ENCODE measurements at regions not wholly inside any gene's neighbourhood (a gene's known extent, or its start where the extent isn't known, plus 50 kb on each side); places are given as distances from the start of the nearest gene placed in this dataset.

DNA sequence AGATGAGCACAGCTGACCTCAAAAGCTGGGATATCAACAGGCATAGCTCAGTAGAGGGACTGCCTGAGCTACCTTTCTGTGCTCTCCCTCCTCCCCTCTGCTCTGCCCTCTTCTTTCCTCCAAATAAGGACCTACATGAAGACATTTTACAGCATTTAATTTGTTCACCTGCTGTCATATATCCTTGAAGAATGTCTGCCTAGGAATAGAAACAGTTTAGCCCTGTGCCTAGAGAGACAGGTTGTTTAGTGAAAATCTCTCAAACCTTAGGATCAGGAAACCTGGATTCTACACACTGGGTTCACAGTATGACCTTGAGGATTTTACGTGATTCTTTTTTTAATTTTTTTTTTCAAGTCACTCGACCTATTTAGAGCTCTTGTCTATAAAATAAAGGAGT lies 213.0 kb upstream of the SETBP1 start:
- ATAC-seq = no peak

DNA sequence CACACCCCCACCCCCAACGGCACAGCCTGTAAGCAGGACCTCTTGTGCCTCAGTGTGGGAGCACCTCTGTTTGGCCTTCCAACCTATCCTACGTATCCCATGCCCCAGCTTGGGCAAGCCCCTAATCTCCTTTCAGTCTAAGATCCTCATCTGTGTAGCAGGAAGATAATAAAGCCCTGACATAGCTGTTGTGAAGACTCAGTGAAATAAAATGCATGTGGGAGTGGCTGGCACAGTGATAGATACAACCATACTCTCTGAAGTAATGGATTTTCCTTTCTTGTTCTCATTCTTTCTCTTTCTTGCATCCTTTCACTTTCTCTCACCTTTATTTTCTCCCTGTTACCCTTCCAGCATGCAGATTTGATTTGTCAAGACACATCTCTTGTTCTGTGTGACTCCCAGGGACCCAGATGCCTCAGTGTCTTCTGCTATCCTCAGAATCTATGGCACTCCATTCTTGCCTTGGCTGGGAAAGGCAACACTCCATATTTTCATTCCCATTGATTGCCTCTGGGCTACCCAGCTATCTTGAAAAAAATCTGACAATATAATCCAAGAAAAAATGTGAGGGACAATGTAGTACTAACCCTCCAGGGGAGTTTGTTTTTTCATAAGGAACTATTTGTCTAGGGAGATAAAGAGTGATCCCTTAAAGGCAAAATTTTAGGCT lies 207.2 kb upstream of the SETBP1 start:
- no peak for DNase-seq (ENCODE audit: low spot score)
- ATAC-seq = no peak

More for the DNA sequence above, 213.0 kb upstream of the SETBP1 start:
- no peak for DNase-seq (ENCODE audit: low spot score)

DNA sequence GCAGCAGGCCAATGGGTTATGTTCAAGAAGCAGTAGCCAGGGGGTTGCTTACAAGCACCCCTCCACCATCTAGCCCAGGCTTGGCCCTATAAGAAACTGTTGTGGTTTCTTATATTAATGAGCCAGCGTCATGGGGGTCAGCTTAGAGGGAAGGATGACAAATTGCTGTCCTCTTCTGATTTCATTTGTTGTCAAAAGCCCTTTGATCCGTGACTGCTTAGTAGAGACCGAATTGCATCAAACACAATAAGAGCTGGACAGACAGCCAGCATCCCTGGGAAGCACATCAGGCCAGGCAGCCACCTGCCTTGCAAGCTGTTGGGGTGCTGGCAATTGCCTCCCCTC lies 206.6 kb upstream of the SETBP1 start:
- DNase-seq (ENCODE audit: low spot score) = no peak
- no peak for ATAC-seq

DNA sequence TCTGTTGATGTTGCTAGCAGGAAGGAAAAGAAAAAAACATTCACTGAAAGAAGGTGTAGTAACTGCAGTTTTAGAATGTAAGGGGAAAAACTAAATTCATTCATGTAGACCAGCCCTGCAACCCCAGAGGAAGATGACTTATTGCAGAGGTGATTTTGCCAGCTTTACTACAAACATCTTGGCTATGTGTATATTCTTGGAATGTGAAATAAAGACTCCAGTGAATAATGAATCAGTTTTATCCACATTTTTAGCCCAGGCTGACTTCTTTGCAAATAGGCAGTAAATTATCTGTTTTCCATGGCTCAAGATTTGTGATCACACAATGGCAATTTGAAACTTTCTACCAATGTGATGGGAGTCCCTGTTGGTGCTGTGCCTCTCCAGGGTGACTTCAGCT lies 206.1 kb upstream of the SETBP1 start:
- DNase-seq (ENCODE audit: low spot score) = no peak
- ATAC-seq = no peak

DNA sequence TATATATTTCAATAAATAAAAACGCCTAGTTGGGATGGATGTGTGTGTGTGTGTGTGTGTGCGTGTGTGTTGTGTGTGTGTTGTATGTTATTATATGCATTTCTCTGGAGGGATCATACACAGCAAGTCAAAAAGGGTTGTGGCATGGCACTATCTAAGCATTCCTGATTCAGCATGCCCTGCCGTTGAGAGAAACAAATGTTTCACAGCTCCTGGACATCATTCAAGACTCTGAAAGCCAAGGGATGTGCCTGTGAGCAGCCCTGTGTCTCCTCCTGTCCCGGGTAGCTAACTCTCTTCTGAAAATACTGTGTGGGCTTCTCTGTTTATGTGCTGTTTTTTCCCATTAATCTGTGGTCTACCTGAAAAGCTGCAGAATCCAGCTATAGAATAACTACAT lies 197.9 kb upstream of the SETBP1 start:
- no peak for ATAC-seq

DNA sequence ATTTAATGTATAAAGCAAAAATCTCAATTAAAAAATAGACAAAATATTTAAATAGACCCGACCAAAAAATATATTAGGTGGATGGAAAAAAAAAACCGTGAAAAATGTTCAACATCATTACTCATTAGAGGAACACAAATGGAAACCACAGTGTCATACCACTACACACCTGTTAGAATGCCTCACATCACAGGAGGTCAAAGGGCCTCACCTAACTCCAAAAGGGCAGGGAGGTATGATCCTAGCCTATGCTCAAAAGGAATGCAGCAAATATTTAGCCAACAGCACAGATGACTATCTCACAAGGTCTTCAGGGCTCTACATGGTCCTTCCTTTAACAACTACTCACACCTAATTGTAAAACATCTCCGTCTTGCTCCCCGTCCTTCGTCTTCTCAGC lies 185.5 kb upstream of the SETBP1 start:
- ATAC-seq = no peak
- DNase-seq (ENCODE audit: low spot score) = no peak

More for the DNA sequence above, 197.9 kb upstream of the SETBP1 start:
- no peak for DNase-seq (ENCODE audit: low spot score)

DNA sequence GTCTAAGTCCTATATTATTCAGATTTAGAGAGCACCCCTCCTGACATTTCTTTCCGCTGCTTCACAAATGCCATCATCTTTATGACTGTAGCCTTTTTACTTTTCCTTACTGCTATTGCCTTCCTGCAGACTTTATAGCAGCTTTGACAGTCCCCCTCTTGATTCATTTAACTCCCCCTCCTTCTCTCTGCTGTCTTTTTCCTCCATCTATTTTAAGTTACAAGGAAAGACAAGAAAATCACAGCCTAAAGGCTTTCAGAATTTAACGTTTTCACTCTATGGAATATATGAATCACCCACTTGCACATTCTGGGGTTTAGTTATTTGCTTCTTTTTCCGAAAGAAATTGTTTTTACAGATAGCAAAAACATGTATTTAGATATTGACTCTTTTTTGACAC lies 183.4 kb upstream of the SETBP1 start:
- no peak for DNase-seq (ENCODE audit: low spot score)
- ATAC-seq = no peak

DNA sequence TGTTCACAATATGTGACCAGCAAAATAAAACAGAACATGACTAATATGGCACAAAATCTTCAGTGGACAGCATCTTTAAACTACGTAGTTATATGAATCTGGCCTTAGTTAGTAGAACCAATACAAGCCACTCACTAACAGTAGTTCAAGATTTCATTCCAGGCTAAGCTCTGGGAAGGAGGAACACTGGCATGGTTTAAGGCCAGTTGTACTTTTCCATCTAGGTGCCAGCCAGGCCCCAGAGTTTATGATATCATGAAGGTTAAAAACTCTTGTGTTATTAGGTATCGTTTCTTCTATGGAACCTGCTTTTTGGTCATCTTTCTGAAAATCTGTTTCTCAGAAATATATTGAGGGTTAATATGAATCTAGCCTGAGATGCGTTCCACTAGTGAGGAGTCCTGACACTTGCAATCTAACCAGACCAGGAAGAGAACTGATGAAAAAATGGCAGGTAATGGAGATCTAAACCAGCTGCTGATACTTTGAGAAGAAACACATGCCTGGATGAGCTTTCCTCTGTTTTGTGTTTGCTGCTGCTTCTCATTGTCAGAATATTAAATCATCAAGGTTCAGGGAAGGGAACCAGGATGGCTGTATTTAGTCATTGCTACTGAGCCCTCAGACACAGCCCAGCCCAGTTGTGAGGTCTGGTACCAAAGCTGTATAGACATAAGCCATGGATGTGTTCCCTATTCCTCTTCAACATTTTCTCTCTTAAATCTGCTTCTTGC lies 182.8 kb upstream of the SETBP1 start:
- ATAC-seq = no peak
- DNase-seq (ENCODE audit: low spot score) = no peak

DNA sequence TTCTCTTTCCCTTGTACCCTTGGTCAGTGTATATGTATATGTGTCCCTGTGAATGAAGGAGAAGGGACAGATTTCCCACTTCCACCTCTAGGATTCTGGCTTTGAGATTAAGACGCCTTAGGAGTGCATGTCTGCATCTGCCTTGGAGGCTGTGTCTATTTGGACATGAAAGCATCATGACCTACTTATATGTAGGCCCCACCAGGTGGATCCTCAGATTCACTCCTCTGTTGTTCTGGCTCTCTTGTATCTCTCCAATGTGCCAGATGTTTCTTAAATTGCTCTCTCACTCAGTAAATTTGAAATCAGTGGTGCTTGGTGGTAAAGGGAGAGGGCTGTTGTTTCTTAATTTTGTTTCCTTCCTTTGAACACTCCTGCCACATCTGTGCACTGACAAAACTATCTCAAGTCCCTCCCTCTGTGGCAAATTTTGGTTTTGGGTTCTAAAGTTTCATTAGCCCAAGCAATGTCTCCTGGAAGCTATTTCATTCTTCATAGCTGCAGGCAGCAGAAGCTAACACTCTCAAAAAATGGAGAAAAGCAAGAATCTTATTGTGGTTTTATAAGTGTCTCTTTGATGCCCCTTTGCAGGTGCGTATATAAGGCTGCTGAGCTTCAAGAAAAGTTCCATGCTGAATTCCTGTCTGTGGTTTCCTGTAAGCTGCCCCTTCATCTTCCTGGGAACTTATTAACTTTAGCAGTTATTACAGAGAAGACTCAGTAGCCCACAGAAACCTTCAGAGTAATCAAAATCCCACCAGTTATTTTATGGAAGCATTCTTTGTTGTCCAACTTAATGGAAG lies 179.7 kb upstream of the SETBP1 start:
- DNase-seq (ENCODE audit: low spot score) (no peak), ATAC-seq (no peak)

DNA sequence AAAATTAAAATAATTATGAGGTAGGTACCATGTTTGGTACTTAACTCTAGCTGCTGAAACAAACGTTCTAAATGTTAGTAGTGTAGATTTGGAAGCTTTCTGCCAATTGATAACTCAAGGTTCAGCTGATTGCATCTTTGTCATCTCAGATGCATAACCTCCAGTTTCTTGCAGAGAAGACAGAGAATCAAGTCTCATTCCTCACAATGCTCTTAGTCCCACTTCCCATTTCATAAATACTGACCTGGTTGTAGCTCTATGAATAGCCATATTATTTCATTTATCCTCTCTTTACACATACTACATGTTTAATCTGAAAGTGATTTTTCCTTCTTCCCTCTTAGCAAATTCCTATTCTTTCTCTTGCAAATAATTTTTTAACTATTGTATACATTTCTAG lies 178.5 kb upstream of the SETBP1 start:
- ATAC-seq = no peak
- DNase-seq (ENCODE audit: low spot score) = no peak

DNA sequence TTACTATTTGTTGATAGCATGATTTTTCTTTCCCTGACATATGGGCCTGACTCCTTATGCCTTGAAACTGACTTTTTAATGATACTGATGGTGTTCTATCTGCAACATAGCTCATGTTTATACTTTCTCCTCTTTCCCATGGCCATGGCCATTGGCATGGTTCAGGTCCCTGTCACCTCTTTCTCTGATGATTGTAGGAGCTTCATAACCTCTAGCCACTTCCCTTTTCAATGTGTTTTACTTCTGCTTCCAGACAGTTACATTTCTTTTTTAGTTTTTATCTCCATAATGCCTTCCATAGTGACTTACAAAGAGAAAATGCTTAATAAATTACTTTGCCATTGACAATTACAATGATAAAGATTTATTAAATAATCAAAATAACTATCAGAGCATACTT lies 177.9 kb upstream of the SETBP1 start:
- ATAC-seq (no peak), DNase-seq (ENCODE audit: low spot score) (no peak)

DNA sequence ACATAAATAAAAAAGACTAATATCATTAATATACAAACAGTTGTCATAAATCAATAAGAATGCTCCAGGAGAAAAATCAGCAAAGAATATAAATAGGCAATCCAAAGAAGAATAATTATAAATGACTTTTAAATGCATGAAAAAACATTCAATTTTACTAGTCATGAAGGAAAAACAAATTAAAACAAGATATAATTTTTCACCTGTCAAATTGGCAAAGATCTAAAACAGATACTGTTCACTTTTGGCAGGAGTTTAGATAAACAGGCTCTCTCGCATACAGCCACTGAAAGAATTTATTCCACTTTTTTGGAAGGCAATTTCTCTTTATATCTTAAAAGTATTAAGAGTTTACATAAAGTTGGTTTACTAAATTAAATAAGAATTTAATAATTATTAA lies 176.8 kb upstream of the SETBP1 start:
- DNase-seq (ENCODE audit: low spot score) (no peak), ATAC-seq (no peak)

DNA sequence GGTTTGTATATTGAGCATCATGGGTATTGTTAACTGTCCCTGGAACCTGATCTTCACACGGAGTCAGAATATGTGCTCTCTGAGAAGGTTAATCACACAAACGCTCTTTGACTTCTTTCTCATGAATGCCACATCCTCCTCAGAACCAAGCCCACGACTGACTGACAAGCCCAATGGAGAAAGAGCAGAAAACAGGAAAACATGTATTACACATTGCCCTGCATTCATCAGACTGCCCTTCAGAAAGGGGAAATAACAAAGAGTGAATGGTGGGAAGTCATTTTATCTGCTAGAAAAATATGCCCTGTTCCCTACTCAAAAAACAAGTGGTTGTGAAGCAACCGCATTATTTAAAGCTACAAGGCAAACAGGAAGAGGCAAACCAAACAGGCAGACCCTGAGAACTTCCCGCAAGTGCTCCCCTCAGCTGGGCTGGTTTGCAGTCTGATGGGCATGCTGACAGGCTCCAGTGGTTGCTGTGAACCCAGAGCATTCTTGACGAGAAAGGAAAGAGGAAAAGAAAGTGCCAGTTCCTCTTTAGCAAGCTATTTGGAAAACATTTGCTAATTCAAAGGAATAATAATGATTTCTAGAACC lies 172.9 kb upstream of the SETBP1 start:
- no peak for DNase-seq (ENCODE audit: low spot score)
- peak; percentile 51 for ATAC-seq

DNA sequence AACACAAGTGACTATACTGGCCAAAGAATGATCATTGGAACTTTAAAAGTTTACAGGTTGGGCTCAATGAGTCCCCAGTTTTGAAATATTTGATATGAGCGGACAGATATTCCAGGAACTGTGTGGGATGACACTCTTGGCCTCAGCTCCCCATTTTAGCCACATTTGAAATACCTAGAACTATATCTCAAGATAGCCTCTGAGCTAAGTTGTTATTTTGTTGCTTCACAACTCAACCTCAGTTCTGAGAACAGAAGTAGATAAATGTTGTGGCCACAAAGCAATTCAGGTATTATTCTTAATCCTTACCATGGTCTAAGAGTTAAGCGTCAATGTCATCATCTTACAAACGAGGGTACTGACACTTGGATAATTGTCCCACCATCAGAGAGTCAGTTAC lies 172.2 kb upstream of the SETBP1 start:
- ATAC-seq (no peak), DNase-seq (ENCODE audit: low spot score) (no peak)

DNA sequence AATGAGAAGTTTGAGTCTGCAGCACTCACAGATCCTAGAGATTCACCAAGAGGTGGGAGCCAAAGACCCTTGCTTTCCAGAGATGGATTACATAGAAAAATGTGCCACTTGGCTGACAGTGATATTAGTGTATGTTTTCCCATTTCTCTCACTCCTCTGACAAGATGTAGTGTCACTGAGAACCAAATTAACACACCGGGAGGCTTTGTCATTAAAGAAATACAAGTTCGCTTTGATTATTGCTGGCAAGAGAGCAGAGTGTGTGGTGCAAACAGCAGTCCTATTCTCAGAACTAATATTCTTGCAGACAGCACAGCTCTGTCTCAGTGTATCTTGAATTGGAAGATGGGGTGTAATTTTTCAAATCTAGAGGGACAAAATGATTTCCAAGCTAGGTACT lies 171.6 kb upstream of the SETBP1 start:
- no peak for DNase-seq (ENCODE audit: low spot score)
- ATAC-seq = no peak

DNA sequence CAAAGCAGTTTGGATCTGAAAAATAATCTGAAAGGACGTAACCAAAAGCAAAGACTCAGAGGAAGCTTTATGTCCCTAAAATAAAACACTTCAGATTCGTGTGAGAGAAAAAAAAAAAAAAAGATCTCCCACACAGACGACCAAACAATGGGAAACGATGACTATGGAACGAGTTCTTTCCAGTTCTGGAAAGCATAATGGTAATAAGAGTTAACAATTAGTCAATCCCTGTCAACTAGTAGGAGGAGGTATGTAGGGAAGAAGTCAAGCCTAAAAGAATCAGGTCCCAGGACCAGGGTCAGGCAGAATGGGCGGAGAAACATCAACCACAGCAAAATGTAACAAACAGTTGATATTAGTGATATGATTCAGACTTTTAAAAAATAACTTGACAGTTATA lies 170.3 kb upstream of the SETBP1 start:
- no peak for ATAC-seq

DNA sequence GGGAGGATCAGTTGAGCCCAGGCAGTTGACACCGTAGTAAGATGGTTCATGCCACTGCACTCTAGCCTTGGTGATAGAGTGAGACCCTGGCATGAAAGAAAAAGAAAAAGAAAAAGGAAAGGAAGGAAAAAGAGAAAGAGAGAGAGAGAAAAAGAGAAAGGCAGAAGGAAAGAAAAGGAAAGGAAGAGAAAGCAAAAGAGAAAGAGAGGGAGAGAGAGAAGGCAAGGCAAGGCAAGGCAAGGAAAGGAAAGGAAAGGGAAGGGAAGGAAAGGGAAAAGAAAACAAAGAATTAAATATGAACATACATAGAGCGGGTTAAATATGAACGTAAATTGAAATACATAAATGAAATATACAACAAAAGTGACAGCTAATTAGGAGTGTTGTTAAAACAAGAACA lies 167.5 kb upstream of the SETBP1 start:
- DNase-seq (ENCODE audit: low spot score) (no peak), ATAC-seq (no peak)

More for the DNA sequence above, 170.3 kb upstream of the SETBP1 start:
- DNase-seq (ENCODE audit: low spot score) = no peak

DNA sequence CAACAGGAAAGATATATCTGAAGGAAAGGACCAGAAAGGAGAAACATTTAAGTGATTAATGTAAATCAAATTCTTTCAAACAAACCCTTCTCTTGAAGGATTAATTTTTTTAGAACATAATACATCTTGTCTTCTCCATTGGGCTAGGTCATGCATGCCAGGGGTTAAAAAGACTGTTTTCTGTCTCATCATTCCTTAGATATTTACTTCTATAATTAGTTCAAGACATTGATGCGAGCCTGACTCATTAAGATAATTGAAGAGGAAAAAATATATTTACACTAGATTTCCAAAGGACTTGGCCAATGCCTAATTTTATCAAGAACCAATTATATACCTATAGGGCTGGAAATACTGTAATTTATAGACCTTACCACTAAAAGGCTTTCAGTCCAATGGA lies 166.6 kb upstream of the SETBP1 start:
- DNase-seq (ENCODE audit: low spot score) (no peak), ATAC-seq (no peak)

DNA sequence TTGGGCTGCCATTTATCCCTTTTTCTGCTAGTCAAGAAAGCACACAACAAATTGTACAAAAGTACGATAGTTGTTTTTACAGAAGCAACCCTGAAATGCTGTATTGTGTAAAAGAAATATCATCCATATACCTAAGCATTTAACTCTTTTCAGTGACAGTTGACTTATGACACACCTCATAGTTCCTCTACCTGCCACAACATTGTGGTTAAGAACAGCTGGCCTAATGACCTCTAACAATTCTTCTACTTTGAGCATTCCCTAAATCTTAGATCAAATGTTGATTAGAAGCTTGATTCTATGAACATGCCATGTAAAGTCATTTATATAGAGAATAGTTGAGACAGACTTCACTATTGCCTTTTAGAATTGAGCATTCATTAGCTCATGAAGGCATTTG lies 165.9 kb upstream of the SETBP1 start:
- ATAC-seq = no peak
- DNase-seq (ENCODE audit: low spot score) = no peak

DNA sequence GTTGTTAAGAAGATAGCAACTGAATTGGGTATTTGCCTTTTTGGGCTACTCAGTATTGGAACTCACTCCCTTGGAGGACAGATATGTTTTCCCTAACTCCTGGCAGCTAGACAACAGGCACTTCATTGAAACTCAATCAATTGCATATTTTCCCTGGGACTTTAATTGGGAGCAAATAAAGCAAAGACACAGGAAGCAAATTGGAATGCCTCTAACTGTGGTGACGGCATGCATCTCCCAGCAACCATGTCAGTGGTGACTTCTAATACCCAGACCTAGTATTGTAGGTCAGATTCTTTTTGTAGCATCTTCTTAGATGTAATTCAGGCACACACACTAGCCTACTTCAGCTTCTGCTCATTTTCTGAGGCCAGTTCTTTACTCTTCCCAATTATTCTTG lies 164.2 kb upstream of the SETBP1 start:
- DNase-seq (ENCODE audit: low spot score) (no peak), ATAC-seq (no peak)

DNA sequence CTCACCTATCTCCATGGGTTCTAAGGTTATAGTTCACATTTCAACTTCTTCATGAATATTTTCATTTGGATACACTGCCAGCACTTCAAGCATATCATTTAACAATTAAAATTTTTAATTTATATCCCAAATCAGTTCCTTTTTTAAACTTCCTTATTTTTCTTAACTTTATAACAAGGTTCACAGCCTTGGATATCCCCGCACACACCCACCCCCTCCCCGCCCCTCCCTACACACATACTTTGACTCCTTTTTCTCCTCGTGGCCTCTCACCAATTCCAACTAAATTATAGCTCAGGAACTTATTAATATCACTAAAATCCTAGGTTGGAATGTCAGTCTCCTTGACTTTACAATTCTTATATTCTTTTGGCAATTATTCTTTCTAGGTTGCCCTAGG lies 163.6 kb upstream of the SETBP1 start:
- ATAC-seq = no peak

More for the DNA sequence above, 163.6 kb upstream of the SETBP1 start:
- no peak for DNase-seq (ENCODE audit: low spot score)

All from left lobe of liver (tissue), 2 donors.